ENCODE measurements at regions not wholly inside any gene's neighbourhood (a gene's known extent, or its start where the extent isn't known, plus 50 kb on each side); places are given as distances from the start of the nearest gene placed in this dataset.

DNA sequence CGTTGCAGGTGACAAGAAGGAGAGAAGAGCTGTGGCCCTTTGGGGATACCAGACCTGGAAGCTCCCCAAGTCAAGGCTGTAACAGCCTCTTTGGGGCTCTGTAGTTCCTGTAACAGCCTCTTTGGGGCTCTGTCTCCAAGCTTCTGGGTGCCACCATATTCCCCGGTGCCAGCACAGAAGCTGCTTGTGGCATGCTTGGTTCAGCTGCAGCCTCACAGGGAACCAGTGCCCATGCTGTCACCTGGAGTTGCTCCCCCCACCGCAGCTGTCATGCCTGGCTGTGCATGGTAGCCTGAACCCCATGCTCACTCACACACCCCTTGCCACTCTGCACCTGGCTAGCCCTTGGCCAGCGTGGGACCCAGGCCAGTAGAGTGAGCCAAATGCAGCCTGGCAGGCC lies 109.1 kb downstream of the ELAPOR2 start:
- TF ChIP-seq, protein P1, sequence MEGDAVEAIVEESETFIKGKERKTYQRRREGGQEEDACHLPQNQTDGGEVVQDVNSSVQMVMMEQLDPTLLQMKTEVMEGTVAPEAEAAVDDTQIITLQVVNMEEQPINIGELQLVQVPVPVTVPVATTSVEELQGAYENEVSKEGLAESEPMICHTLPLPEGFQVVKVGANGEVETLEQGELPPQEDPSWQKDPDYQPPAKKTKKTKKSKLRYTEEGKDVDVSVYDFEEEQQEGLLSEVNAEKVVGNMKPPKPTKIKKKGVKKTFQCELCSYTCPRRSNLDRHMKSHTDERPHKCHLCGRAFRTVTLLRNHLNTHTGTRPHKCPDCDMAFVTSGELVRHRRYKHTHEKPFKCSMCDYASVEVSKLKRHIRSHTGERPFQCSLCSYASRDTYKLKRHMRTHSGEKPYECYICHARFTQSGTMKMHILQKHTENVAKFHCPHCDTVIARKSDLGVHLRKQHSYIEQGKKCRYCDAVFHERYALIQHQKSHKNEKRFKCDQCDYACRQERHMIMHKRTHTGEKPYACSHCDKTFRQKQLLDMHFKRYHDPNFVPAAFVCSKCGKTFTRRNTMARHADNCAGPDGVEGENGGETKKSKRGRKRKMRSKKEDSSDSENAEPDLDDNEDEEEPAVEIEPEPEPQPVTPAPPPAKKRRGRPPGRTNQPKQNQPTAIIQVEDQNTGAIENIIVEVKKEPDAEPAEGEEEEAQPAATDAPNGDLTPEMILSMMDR (IDR thresholded peaks at IDR 0.05), result no peak

DNA sequence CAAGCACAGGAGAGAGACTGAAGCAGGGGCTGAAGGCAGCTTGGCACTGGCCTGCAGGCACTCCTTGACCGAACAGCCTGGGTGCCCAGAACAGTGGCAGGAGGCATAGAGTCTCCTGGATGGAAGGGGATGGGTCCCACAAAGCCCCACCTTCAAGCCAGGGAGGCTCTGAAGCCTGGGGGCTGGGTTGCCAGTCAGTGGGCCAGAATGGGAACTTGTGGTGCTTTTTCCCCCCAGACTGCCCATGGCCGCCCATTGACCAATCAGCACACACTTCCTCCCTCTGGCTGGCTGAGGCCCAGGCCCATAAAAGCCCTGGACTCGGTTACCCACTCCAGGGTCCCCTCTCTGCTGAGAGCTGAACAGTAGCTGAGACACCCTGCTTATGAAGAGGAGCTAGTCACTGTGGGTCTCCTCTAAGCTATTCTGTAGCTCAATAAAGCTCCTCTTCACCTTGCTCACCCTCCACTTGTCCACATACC lies 109.6 kb downstream of the ELAPOR2 start:
- TF ChIP-seq, protein P1 (IDR thresholded peaks at IDR 0.05), result no peak

DNA sequence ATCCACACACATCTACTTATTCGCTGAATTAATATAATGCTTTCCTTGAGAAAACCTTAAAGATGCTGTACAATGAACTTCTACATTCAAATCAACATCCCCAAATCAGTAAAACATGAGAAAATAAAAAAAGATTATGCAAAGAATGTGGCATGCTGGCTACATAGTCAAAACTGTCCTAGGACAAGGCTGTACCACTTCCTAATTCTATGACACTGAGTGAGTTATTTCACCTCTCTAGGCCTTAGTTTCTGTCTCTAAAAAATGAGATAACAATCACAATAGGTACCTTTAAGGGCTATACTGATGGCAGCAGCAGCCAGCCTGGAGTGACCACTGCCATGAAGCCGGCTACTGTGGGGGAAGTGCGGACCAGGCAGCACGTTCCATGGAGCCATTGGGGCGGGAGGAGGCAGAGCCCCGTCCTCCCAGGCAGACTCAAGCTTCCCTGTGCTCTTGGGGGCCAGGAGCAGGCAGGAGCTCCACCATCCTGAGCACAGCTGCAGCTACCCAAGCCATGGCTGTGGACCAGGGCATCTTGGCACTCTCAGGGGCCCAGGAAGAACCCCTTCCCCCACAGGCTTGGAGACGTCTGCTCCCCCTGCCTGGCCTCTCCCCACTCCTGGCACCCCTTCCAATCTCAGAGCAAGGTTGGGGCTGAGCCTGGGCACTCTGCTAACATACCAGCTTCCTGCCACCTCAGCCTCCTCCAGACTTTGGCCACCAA lies 110.2 kb downstream of the ELAPOR2 start:
- TF ChIP-seq, protein P1 (IDR thresholded peaks at IDR 0.05), result no peak

DNA sequence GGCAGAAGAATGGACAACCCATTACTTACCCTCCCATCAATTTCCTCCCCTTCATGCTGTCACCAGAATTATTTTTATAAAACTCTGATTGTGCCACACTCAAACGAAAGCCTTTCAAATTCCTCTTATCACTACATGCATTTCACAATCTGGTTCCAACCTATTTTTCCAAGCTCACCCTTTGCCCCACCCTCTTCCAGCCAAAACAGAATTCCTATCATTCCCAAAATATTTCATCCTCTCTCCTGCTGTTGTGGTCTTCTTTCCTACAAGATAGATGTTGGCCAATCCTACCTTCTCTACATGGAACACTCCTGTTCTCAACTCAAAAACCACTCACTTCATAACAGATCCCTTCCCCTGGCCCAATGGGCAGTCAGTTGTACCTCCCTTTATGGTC lies 111.5 kb downstream of the ELAPOR2 start:
- TF ChIP-seq, protein P1 (IDR thresholded peaks at IDR 0.05), result no peak

DNA sequence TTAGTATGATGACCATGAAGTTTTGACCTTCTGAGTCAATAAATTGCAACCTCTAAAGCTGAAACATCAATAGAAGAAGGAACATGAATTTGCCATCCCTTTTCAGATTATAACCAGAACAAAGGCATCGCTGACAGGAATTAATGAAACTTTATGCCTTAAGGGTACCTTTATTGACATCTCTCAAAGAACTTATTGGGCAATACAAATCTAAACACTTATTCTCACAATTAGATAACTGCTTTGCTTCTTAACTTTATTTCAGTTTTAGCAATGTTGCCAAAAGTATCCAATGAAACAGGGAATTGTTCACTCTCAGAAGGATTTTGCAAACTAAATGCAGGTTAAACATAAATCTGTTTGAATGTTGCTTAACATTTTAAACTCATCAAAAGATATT lies 116.0 kb downstream of the ELAPOR2 start:
- TF ChIP-seq, protein P1 (IDR thresholded peaks at IDR 0.05), result no peak

DNA sequence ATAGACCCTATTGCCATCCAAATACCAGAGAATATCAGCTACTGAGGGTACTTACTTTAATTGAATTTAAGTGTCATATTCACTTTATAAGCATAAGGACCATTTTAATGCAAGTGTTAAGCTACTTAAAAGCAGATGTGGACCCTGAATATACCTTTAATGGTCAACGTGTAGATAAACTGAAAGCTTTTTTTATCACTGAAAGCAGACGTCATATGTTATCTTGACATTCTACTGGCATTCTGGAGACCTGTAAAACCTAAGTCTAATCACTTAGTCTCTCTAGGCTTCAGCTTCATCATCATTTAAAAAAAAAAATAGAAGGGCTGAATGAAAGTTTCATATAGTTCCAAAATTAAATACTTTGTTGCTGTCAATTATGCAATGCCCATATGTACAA lies 116.5 kb downstream of the ELAPOR2 start:
- TF ChIP-seq, protein P1 (IDR thresholded peaks at IDR 0.05), result no peak

DNA sequence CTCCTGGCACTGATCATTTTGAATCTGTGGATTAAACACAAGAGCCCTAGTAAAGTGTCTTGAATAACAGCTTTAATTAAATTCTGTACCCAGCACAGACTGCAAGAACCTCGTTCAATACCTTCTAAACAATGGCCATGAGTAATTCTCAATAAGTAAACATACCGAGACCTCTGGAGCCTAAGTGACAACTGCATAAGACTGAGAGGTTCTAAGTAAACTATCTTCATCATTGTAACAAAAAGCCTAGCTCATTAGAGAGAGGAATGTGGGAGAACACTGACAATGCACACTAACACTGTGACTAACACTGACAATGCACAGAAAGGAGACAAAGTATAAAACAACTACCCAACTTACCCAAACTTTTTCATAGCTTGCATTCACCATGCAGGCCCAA lies 117.4 kb downstream of the ELAPOR2 start:
- TF ChIP-seq, protein P1 (IDR thresholded peaks at IDR 0.05), result no peak

Measured in LNCAP (cell line).